Effector memory CD8-positive, alpha-beta T cell (primary cell): ENCODE measurements at regions not wholly inside any gene's neighbourhood (a gene's known extent, or its start where the extent isn't known, plus 50 kb on each side); places are given as distances from the start of the nearest gene placed in this dataset.
"Not testable (repeated sequence)": the region's sequence is repeated elsewhere in the genome, so short reads cannot be mapped to it uniquely, and the experiment has no call there.

Source experiments
- ATAC-seq: fragments of 150-1000 bp; cut with Tn5 transposase; replicated peaks from 2 replicates; pipeline ENCODE4 v1.10.0; 2021; ENCODE audit warnings: mild to moderate bottlenecking, moderate library complexity
- DNase-seq, 3 experiments: peaks; one replicate each; pipeline ENCODE4 v3.0.0; 2021
- H3K27ac Mint-ChIP-seq, 2 donors: one replicate each; pipeline ENCODE4 v1.8.0; 2022; ENCODE audit warnings: mild to moderate bottlenecking in 2 of 2, mixed read lengths in 2 of 2, moderate library complexity in 2 of 2
- H3K27me3 Mint-ChIP-seq, 2 donors: one replicate each; pipeline ENCODE4 v1.8.0; 2022; ENCODE audit warnings: mixed read lengths in 2 of 2
- H3K36me3 Mint-ChIP-seq: one replicate; pipeline ENCODE4 v1.8.0; 2022; ENCODE audit warnings: mild to moderate bottlenecking, moderate library complexity, mixed read lengths; ENCODE audit not compliant: insufficient read depth
- H3K4me1 Mint-ChIP-seq, 2 donors: one replicate each; pipeline ENCODE4 v1.8.0; 2022; ENCODE audit warnings: low read depth in 2 of 2, mixed read lengths in 2 of 2
- H3K4me3 Mint-ChIP-seq, 2 donors: one replicate each; pipeline ENCODE4 v1.8.0; 2022; ENCODE audit warnings: mild to moderate bottlenecking in 2 of 2, mixed read lengths in 2 of 2, moderate library complexity in 2 of 2
- H3K9me3 Mint-ChIP-seq, 2 donors: one replicate each; pipeline ENCODE4 v1.8.0; 2022; ENCODE audit warnings: mixed read lengths in 2 of 2

DNA sequence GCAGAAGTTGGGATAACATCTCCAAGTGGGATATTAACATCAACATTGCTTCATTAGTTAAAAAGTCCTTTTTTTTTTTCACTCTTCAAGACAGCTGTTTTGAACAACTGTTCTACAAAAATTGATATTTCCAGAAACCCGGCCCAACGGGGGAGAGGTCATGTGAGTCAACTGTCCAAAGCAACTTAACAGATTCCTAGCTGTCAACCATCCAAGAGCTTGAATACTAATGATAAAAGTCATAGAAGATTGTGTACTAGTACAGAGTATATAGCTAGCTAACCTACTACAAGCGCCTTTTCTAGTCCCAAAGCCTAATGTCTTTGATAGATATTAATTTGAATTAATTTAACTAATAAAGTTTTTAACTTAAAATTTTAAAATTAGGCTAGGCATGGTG lies 172.0 kb downstream of the CYB561 start:
- ATAC-seq (no peak), DNase-seq (no peak)
- Mint-ChIP-seq H3K27me3 (no peaks in the 10 kb centered on the region), H3K4me1 (peaks cover 0 to 1% of the 10 kb centered on the region in 2 donors), H3K9me3 (no peaks in the 10 kb centered on the region), H3K27ac (no peak overlapping the region), H3K4me3 (no peak overlapping the region), H3K36me3 (no peaks in the 10 kb centered on the region)

DNA sequence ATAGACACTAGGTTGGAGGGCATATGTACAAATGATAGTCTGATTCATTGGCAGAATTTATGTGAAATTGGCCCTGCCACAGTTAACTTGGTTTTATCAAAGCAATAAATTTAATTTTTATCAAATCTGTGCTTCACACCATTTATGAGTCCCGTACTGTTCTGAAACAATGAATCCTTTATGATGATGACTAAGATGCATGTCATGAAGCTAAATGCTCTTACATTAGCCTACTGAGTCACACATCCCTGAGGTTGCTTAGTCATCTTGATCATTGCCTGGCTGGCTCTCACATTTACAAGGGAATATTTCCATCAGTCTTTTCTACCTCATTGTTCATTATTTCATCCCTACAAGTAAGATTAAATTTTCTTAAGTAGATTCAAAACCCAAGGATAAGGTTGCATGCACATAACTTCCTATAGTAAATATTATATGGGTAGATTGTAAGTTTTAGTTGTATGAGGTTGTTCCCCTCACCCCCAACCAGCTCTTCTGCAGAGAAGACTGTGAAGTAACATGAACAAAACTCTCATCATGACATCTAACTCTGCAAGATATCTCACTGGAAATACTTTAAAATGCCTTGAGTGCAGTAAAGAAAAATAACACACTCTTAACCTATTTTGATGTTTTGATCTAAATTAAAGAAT lies 170.7 kb downstream of the CYB561 start:
- no peak for ATAC-seq
- no peak for DNase-seq
- Mint-ChIP-seq H3K27ac (no peak overlapping the region), H3K27me3 (no peaks in the 10 kb centered on the region), H3K4me3 (no peak overlapping the region), H3K9me3 (no peaks in the 10 kb centered on the region), H3K36me3 (no peaks in the 10 kb centered on the region), H3K4me1 (peaks cover 0 to 1% of the 10 kb centered on the region in 2 donors)

DNA sequence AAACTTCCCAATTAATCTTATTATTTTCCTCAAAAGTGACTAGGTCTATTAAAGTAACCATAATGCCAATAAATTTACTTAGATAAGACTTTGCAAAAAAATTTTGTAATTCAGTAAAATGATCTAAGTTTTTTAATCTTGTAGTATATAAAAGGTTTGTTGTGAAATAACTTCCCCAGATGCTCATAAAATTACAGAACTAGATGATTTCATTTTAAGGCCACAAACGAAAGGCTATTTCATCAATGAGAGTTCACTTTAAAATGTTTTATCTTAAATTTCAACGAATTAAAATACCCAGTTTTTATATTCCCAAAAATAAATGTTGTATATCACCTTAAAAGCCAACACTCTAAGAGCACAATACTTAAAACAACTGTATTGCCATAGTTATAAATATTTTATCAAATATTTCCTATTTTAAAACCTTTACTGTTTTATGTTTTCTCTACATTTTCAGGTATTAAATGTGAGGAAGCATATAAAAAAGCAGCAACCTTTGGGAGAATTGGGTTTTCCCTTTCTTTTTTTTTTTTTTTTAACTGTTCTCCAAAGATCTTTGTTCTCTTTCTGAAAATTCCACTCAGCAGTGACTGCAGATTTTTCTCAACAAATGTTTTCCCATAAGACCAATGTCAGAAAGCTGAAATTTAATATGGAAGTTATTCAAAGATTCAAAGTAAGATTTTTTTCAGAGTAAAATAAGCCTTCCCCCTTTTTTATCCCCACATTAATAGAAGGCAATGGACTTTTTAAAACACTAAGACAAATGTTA lies 169.9 kb downstream of the CYB561 start:
- ATAC-seq (no peak), DNase-seq (no peak)

DNA sequence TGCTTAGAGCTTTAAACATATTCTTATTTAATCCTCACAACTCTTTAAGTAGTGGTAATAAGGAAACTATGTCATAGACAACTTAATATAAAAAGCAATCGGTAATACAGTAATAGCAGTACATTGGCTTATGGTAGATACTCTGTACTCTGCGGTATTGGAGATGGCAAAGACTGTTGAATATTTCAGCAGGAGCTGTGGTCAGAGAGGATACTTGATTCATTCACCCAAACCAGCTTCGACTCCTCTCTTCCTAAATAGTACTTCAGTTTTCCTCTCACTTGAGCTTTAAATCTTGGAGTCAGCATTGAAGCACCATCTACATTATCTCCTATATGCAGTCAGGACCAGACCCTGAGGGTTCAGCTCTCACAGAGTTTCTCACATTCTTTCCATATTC lies 169.3 kb downstream of the CYB561 start:
- no peak overlapping the region for H3K4me3 Mint-ChIP-seq
- peaks cover 0 to 1% of the 10 kb centered on the region in 2 donors for H3K4me1 Mint-ChIP-seq
- H3K27me3 Mint-ChIP-seq, result no peaks in the 10 kb centered on the region
- DNase-seq (no peak), ATAC-seq (no peak)
- H3K9me3 Mint-ChIP-seq, result no peaks in the 10 kb centered on the region
- H3K36me3 Mint-ChIP-seq, result no peaks in the 10 kb centered on the region
- H3K27ac Mint-ChIP-seq, result no peak overlapping the region

More for the DNA sequence above, 169.9 kb downstream of the CYB561 start:
- Mint-ChIP-seq H3K27me3 (no peaks in the 10 kb centered on the region), H3K27ac (no peak overlapping the region), H3K4me1 (peaks cover 0 to 1% of the 10 kb centered on the region in 2 donors), H3K4me3 (no peak overlapping the region), H3K36me3 (no peaks in the 10 kb centered on the region), H3K9me3 (no peaks in the 10 kb centered on the region)

DNA sequence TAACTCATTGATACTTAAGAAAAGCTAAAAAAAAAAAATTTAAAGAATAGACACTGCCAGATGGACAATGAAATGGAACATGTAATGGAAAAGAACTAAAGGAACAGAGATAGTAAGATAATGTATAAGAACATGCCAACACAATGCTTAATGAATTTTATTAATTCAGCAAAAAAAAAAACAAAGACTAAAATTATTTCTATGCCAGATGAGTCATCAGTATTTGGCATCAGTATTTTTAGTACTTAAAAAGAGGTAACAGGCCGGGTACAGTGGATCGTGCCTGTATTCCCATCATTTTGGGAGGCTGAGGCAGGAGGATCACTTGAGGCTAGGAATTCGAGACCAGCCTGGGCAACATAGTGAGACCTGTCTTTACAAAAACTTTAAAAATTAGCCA lies 168.5 kb downstream of the CYB561 start:
- Mint-ChIP-seq H3K36me3 (no peaks in the 10 kb centered on the region), H3K4me3 (no peak overlapping the region), H3K4me1 (peaks cover 0 to 1% of the 10 kb centered on the region in 2 donors), H3K9me3 (no peaks in the 10 kb centered on the region), H3K27me3 (no peaks in the 10 kb centered on the region), H3K27ac (no peak overlapping the region)
- no peak for ATAC-seq
- no peak for DNase-seq

DNA sequence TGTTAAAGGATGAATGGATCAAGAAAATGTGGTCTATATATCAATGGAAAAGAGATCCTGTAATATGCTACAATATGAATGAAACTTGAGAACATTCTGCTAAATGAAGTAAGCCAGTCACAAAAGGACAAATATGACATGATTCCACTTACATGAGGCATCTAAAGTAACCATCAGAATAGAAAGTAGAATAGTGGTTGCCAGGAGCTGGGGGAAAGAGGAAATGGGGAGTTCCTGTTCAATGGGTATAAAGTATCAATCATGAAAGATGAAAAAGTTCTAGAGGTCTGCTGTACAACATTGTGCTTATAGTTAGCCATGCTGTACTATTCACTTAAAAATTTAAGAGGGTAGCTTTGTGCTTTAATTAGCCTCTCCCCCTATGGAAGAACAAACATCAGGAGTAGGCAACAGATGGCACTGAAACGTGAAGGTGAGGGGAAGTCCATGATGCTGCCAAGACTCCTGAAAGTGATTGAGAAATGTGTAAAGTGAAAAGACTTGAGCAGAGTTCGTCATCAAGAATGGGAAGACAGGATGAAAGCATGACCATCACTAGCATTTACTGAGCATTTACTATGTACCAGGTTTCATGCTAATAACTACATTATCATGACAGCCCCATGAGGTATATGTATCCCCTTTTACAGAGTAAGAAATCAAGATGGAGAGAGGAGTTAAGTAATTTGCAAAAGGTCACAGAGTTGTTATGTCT lies 167.2 kb downstream of the CYB561 start:
- Mint-ChIP-seq H3K36me3 (no peaks in the 10 kb centered on the region), H3K4me1 (peaks cover 0 to 1% of the 10 kb centered on the region in 2 donors), H3K27ac (no peak overlapping the region), H3K27me3 (no peaks in the 10 kb centered on the region), H3K4me3 (no peak overlapping the region), H3K9me3 (no peaks in the 10 kb centered on the region)
- DNase-seq (no peak), ATAC-seq (no peak)

DNA sequence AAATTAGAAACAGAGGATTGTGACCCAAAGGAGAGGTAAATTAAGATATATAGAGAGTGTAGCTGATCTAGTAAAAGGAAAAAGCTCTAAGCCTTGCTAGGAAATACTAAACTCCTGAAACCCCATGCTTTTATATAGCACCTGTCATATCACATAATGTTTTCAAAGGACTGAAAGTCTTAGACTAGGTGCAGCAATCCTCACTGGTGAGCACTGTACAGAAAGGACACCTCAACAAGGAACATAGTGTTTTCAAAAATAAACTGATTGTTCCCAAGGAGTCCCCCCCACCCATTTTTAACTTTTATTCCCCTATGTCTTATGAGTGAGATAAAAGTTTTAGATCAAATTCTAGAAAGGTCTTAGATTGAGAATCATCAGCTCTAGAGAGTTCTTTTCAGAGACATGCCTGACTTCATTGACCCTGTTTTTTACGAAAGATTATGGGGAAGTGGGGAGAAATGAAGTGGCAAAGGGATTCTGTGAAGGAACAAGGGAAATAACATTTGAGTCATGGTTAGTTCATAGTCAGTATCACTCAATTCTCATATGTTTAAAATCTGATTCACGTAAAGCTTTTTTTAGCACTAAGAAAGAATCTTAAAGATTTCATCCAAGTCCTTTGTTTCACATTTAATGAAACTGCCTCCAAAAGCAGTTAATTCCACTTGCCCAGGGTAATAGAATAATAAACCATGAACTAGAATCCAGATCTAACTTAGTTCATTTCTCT lies 166.4 kb downstream of the CYB561 start:
- ATAC-seq (no peak), DNase-seq (no peak)
- Mint-ChIP-seq H3K27ac (no peak overlapping the region), H3K9me3 (no peaks in the 10 kb centered on the region), H3K27me3 (no peaks in the 10 kb centered on the region), H3K36me3 (no peaks in the 10 kb centered on the region), H3K4me1 (peaks cover 0 to 1% of the 10 kb centered on the region in 2 donors), H3K4me3 (no peak overlapping the region)

DNA sequence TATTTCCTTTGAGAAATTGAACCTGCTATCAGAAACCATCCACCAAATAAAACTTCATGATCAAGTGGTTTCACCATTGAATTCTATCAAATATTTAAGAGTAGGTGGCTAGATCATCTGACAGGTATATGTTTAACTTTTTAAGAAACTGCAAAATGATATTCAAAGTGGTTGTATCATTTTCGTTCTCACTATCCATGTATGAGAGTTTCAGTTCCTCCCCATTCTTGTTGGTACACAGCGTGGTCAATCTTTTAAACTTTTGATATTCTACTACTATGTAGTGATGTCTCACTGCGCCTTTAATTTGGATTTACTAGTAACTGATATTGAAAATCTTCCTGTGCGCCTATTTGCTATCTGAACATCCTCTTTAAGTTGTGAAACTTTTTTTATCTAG lies 163.7 kb downstream of the CYB561 start:
- no peak overlapping the region for H3K4me3 Mint-ChIP-seq

DNA sequence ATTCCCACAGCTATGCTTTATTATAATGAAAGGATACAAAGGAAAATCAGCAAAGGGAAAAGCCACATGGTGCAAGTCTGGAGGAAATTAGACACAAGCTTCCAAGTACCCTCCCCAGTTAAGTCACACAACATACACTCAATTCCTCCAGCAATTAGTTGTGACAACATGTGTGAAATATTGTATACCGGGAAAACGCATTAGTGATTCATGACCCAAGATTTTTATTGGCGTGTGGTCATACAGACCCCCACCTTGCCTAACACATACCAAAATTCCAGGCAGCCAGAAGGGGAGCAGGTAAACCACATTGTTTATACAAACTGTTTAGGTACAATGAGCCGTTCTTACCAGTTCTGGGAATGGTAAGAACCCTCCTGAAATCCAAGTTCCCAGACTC lies 160.6 kb downstream of the CYB561 start:
- Mint-ChIP-seq H3K4me1 (peaks cover 0 to 4% of the 10 kb centered on the region in 2 donors), H3K27ac (no peak overlapping the region), H3K27me3 (peaks cover 0 to 11% of the 10 kb centered on the region in 2 donors), H3K36me3 (no peaks in the 10 kb centered on the region), H3K4me3 (no peak overlapping the region), H3K9me3 (peaks cover 5 to 18% of the 10 kb centered on the region in 2 donors)
- ATAC-seq (no peak), DNase-seq (no peak)

More for the DNA sequence above, 163.7 kb downstream of the CYB561 start:
- ATAC-seq (no peak), DNase-seq (no peak)
- H3K36me3 Mint-ChIP-seq, result no peaks in the 10 kb centered on the region
- H3K27ac Mint-ChIP-seq, result no peak overlapping the region
- peaks cover 5 to 18% of the 10 kb centered on the region in 2 donors for H3K9me3 Mint-ChIP-seq
- peaks cover 0 to 1% of the 10 kb centered on the region in 2 donors for H3K4me1 Mint-ChIP-seq
- H3K27me3 Mint-ChIP-seq, result no peaks in the 10 kb centered on the region

DNA sequence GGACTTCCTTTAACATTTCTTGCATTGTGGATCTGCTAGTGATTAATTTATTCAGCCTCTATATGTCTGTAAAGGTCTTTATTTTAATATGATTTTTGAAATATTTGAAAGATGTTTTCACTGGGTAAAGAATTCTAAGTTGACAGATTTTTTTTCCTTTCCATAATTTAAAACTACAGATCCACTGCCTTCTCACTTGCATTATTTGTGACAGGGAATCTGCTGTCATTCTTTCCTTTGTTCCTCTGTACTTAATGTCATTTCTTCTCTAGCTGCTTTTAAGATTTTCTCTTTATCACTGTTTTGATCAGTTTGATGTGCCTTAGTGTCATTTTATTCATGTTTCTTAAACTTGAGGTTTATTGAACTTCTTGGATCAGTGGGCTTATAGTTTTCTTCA lies 159.9 kb downstream of the CYB561 start:
- H3K9me3 Mint-ChIP-seq, result peaks cover 5 to 18% of the 10 kb centered on the region in 2 donors
- H3K4me1 Mint-ChIP-seq, result peaks cover 0 to 4% of the 10 kb centered on the region in 2 donors
- ATAC-seq (no peak), DNase-seq (no peak)
- H3K36me3 Mint-ChIP-seq, result no peaks in the 10 kb centered on the region
- peaks cover 0 to 11% of the 10 kb centered on the region in 2 donors for H3K27me3 Mint-ChIP-seq
- no peak overlapping the region for H3K4me3 Mint-ChIP-seq
- H3K27ac Mint-ChIP-seq, result no peak overlapping the region

DNA sequence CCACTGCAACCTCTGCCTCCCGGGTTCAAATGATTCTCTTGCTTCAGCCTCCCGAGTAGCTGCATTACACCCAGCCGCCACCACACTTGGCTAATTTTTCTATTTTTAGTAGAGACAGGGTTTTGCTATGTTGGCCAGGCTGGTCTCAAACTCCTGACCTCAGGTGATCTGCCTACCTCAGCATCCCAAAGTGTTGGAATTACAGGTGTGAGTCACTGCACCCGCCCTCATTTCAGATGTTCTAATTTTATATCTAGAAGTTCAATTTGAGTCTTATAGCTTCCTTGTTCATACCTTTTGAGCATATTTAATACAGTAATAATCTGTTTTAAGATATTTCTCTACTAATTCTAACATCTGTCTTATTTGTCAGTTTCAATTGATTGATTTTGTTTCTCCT lies 159.1 kb downstream of the CYB561 start:
- DNase-seq, H3K36me3 Mint-ChIP-seq, H3K4me1 Mint-ChIP-seq, H3K4me3 Mint-ChIP-seq, H3K27ac Mint-ChIP-seq, ATAC-seq: not testable (repeated sequence)
- peaks cover 0 to 11% of the 10 kb centered on the region in 2 donors for H3K27me3 Mint-ChIP-seq
- H3K9me3 Mint-ChIP-seq, result peaks cover 5 to 18% of the 10 kb centered on the region in 2 donors

DNA sequence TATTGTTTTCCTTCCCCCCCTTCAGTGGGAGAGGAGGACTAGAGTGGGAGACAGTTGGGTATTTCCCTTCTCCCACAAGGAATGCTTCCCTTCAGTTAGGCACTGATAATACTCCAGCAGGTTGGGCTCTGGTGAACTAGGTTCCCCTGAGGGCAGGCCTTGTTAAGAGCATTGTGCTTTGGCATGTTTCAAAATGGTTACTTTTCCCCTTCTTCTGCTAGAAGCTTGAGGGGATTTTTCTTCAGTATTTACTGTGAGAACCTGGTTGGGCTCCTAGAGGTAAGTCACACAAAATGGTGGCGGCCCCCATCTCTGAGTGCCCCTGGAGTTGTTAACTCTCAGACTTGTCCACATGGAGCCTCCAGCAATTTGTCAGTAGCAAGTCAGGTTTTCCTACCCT lies 156.2 kb downstream of the CYB561 start:
- ATAC-seq (no peak), DNase-seq (no peak)
- peaks cover 0 to 4% of the 10 kb centered on the region in 2 donors for H3K4me1 Mint-ChIP-seq
- H3K9me3 Mint-ChIP-seq, result peaks cover 5 to 17% of the 10 kb centered on the region in 2 donors
- peaks cover 0 to 11% of the 10 kb centered on the region in 2 donors for H3K27me3 Mint-ChIP-seq
- H3K36me3 Mint-ChIP-seq, result no peaks in the 10 kb centered on the region
- H3K4me3 Mint-ChIP-seq, result no peak overlapping the region
- no peak overlapping the region for H3K27ac Mint-ChIP-seq

DNA sequence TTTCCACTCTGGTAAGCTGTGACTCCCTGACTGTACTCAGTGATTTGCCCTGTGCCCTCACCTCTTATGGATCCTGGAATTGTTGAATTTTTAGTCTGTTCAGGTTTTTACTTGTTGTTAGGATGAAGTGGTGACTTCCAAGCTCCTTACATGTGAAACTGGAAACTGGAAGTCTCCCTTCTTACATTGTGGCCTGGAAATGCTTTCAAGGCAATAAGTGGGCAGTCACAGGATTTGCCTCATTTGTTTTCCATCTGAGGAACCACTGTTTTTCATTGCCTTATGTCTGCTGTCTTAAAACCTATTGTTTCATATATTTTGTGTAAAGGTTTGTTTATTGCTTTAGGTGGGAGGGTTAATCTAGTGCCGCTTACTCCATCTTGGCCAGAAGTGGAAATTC lies 155.8 kb downstream of the CYB561 start:
- H3K36me3 Mint-ChIP-seq, result no peaks in the 10 kb centered on the region
- ATAC-seq, result no peak
- DNase-seq, result no peak
- peaks cover 5 to 13% of the 10 kb centered on the region in 2 donors for H3K9me3 Mint-ChIP-seq
- peaks cover 0 to 4% of the 10 kb centered on the region in 2 donors for H3K4me1 Mint-ChIP-seq
- H3K27ac Mint-ChIP-seq, result no peak overlapping the region
- no peak overlapping the region for H3K4me3 Mint-ChIP-seq
- H3K27me3 Mint-ChIP-seq, result peaks cover 0 to 11% of the 10 kb centered on the region in 2 donors
